Left colon (tissue), 2 donors: ENCODE measurements at regions not wholly inside any gene's neighbourhood (a gene's known extent, or its start where the extent isn't known, plus 50 kb on each side); places are given as distances from the start of the nearest gene placed in this dataset.

ENCODE experiments used
- ATAC-seq: fragments of 200-7000 bp; cut with Tn5 transposase; one replicate; pipeline ENCODE4 v1.9.1; 2020; ENCODE audit warnings: mild to moderate bottlenecking, moderate library complexity
- DNase-seq, 2 donors: peaks; one replicate each; pipeline ENCODE4 v3.0.0-alpha.2; 2020
- intact Hi-C, 2 donors: fragments of 100-400 bp; cut with DNase I in 1 of 2; cut with micrococcal nuclease in 1 of 2; formaldehyde crosslinking; loops; one replicate each; pipeline versions ENCODE4 v1.11.2 to v1.14.0; 2022; cut with DNase I, micrococcal nuclease
- donor health status: DM: no; HTN: no; CAD: no.
- donor health status: DM: yes; HTN: yes; CAD: no.

DNA sequence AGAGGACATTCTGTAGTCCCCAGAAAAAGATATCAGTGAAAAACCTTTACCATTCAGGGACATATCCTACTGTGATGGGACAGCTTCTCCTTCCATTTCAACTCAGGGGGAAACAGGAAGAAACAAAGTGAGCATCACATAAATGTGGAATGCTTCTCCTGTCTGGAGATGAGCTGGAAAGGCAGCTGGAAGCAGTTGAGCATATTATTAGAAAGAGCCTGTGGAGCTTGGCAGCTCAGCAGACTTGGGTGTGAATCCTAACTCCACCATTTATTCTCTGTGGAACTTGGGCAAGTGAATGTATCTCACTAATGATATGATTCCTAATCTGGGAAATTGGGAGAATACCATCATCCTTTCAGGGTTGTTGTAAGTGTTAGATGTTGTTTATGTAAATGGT lies 232.1 kb upstream of the F9 start:
- ATAC-seq (no peak), DNase-seq (no peak)
- intact Hi-C loops: no loop called here

DNA sequence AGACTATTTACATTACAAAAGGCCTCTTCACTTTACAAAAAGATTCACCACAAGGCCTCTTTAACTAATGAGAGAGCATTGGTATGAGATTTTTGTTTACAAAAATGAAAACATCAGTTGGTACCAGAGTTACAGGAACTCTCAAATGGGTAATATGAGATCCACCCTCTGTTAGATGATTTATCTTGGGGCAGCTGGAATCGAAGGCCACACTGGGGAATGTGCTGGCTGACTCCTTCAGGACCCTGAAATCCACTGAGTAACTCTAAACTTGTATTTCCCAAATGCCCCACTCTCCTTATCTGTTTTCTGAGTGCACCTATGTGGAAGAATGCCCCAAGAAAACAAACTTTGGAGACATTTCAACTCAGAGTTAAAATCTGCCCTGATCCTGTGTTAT lies 232.9 kb upstream of the F9 start:
- intact Hi-C loops: no loop called here
- ATAC-seq (no peak), DNase-seq (no peak)

DNA sequence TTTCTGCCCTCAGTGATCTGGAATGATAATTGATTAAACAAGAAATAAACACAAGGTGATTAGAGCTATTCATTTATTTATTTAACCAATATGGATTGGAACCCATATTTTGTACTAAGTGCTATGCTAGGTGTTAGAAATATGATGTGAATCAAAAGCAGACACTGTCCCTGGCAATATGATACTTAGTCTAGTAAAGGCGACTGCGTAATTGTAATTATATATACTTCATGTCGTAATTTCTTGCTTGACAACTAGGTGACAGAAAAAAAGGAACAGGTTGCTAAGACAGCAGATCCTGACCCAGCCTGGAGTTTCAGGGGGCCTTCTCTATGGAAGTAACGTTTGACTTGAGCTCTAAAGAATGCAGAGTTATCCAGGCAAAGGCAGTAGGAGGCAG lies 236.5 kb upstream of the F9 start:
- DNase-seq: no peak
- no peak for ATAC-seq
- intact Hi-C loops: no loop called here

DNA sequence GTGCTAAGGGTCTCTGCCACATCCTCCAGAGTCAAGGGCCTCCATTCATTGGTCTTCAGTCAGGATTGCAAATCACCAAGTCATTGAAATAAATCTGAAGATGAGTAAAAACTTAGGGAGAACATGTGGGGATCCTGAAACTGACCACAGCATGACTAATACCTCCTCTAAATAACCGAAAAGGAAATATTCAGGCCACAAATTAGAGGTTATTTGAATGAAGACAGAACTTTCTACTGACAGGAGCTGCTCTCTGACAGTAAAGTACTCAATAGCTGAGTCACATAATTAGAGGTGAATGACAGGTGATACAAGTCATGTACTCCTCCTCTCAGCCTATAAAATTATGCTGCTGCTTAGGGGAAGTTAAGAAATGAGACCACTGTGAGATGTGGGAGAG lies 240.2 kb upstream of the F9 start:
- intact Hi-C loops: no loop called here
- DNase-seq (no peak), ATAC-seq (no peak)

DNA sequence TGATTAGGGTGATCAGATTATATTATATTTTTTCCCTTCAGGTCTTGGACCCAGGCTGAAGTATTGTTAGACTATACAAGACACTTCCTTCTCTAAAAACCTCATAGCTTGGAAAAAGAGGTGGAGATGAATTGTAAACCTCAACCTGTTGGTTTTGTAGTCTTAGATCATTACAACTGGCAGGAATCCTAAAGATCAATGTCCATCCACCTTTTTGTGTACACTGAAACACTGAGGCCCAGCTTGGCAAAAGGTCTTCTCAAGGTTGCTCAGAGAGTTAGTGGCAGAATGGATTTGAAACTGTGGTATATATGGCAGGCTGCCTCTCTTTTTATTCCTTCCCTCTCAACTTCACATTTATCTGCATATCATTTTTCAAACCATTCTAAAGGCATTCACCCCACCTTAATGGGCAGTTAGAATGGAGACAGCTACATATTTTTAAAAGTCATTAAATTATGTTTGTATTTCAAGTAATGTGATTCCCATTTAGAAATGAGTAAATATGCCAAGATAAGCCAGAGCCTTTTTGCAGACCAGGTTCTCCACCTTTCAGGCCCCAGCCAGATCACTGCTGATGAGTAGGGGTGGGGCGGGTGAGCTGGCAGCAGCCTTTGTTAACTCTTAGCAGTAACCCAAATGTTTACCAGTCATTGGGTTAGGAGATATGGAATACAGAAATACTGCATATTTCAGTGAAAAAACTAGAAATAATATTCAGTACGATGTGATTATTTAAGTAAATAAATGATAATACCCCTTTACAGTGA lies 243.2 kb upstream of the F9 start:
- DNase-seq (peak; percentile 32 to 36), ATAC-seq (peak; percentile 91)
- intact Hi-C loops: no loop called here

DNA sequence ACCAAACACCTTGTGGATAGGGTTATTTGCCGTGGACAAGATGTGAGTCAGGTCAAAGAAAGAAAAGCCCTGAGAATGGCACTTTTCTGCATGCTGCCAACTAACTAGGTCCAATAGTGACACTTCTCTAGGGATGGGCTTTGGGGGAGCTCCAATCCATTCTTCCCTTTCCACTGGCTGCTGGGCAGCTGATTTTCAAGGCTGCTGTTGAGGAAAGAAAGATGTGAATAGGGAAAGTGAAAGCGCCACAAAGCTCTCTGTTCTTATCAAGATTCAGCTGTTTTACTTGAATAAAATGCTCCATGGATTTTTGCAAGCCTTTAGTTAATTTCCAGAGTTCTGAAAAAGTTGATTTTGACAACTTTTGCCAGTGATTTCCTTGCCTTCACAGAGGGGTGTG lies 244.2 kb upstream of the F9 start:
- intact Hi-C loops: no loop called here
- DNase-seq (no peak), ATAC-seq (no peak)

DNA sequence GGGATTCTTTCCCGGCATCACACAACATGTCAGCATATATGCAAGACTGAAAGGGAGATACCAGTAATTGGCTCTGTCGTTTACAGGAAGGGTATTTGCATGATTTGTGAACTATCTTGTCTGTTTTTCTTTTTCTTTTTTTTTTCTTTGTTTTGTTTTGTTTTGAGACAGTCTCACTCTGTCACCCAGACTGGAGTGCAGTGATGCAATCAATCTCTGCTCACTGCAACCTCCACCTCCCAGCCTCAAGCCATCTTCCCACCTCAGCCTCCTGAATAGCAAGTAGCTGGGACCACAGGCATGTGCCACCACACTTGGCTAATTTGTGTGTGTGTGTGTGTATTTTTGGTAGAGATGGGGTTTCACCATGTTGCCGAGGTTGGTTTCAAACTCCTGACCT lies 262.7 kb upstream of the F9 start:
- DNase-seq (no peak), ATAC-seq (no peak)
- intact Hi-C loops: no loop called here

DNA sequence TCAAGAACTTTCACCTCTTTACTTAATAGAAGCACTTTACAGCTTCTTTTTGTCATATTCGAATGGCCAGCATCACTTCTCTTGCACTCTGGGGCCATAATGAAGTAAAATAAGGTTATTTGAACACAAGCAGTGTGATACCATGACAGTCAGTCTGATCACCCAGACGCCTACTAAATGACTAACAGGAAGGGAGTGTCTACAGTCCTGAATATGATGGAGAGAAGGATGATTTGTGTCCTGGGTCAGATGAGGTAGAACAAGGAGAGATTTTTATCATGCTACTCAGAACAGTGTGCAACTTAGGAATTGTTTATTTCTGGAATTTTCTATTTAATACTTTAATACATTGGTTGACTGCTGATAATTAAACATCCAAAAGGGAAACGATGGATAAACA lies 284.2 kb upstream of the F9 start:
- intact Hi-C loops: no loop called here
- ATAC-seq (no peak), DNase-seq (no peak)

DNA sequence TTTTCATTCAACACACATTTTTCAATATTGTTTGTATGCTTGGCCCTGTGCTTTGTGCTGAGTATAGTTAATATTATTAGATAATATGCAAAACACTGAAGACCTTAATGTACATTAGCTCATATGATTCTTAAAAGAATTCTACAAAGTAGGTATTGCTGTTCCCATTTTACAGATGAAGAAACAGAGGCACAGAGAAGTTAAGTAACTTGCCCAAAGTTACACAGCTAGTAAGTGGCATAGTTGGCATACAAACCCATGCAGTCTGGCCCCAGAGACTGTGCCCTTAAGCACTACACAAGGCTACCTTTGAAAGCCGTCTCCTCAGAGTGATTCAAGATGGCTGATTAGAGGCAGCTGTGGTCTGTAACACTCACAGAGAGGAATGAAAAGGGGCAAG lies 293.4 kb upstream of the F9 start:
- no peak for ATAC-seq
- intact Hi-C loops: no loop called here
- DNase-seq: no peak

DNA sequence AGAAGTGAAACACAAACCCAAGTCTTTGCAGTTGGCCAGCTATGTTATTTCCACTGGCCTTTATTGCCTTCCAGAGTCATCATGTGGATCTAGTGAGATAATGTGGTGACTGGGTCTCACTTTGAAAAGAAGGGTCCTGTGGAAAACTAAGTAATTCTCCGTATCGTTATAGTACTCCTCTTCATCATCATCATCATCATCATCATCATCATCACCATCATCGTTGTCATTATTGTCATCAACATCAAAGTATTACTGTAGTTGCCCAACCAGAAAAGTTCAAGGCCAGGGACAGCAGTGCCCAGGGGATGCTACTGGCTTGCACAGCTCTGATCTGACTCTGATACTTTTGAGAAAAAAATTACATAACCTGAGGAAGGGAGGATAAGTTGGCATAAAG lies 295.6 kb upstream of the F9 start:
- ATAC-seq: no peak

DNA sequence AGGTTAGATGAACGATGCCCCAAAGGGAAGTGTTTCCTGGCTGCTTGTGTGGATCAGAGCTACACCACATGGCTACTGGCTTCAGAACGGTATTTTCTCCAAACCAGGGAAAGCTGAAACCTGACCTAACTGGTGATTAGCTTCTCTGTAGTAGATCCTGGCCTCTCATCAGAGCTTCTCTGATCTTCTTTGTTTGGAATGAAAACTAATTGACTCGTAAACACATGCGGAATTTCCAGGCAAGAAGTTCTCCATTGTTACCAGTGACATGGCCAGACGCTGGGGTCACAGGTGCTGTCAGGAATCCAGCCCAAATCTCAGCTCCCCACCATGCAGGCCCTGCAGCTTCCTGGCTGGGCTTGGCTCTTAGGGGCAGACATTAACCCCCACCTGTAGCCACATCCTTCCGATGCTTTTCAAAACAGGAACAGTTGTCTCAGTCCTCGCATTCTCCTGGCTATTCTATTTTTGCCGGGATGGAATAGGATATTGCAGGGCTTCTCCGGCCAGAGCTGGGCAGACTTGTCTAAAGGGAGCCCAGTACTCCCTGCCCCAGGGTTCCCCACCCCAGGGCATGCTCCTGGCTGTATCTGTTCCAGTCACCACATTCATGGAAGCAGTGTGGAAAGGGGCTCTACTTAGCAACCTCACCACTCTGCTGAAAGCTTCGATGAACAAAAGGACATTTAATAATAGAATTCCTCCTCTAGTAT lies 305.4 kb upstream of the F9 start:
- no peak for ATAC-seq
- intact Hi-C loops: no loop called here

More for the DNA sequence above, 295.6 kb upstream of the F9 start:
- intact Hi-C loops: no loop called here
- no peak for DNase-seq

DNA sequence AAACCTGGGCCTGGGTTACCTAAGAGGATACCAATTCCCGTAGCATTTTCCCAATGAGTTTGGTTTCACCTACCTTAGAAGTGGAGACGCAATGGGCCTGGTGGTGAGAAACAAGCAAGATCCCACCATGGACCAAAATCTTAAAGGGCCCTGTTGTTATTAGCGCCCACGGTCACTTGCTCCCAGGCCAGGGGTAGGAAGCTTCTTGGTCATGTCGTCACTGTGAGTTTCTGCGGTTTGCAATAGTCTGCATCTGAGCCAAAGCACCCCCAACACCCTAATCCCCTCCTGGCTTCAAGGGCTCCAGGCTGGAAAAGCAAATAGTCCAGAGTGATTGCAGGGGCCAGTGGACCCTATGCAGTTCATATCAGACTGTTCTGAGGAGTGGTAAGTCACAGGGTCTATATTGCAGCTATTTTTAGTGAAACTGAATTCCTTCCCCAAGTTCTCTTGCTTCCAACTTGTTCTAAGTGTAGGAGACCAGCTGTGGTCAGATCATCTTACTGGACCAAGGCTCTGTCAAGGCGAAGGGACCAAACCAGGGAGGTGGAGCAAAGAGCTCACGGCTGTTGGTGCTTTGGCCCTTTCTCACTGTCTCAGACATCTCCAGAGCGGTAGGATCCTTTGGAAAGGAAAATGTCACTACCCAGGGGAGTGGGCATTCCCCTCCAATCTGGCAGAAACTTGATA lies 307.9 kb upstream of the F9 start:
- intact Hi-C loops: no loop called here
- DNase-seq (no peak), ATAC-seq (no peak)

More for the DNA sequence above, 305.4 kb upstream of the F9 start:
- no peak for DNase-seq

DNA sequence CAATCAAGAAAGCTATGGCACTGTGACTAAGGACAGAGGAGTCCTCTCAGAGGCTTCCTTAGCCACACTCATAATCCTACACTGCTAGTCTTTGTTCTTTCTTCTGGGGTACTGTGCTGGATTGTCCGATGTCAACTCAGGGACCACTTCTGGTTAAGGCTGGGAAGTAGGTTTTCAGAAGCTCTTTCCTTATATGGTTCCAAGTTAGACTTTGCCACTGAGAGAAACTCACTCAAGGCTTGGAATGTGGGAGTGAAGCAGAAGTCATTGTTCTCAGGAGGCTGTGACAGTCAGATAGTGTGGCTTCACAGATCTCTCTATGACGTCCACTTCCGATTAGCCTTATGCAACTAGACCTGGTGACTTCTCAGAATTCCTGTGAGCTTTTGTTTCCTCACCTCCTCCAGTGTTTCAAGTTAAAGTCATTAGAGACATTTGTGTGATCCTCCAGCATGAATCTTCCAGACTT lies 317.3 kb upstream of the F9 start:
- no peak for DNase-seq
- intact Hi-C loops: no loop called here
- no peak for ATAC-seq

DNA sequence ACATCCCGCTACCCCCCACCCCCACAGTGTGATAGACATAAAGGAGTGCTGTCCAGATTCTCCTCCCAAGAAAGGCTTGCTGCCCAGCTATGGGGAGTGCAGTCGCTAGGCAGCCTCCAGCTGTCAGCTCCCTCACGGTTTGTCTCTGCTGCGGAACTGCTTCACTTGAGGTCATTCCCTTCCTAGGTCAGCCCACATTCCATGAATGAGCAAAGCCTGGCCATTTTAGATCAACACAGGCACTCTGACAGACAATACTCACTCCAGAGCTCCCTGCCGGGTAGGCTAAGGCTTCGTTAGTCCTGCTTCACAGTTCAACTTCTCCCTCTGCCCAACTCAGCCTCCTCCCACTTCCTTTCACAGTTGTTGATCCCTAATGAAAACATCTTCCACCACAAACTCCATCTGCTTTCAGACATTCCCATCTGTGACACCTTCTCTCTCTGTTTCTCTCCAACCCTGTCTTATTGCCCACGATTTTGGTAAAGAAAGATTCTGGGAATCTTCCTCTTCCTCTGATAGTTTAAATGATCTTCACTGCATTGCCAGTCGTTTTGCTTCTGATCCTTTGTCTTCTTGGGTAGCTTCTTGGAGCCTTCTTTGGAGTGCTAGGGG lies 318.9 kb upstream of the F9 start:
- intact Hi-C loops: no loop called here
- DNase-seq (no peak), ATAC-seq (no peak)

DNA sequence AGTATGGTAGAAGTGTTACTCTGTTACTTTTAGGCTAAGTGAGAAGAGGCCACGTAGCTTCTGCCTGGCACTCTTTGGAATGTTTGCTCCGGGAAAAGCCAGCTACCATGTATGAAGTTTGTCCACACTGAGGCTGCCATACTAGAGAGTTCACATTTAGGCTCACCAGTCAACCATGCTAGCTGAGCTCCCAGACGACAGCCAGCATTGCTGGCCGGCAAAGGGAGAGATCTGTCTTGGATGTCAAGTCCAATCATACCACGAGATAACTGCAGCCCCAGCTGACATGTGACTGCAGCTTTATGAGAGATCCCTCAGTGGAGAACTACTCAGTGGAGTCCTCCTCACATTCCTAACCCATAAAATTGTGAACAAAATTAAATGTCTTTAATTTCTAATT lies 321.2 kb upstream of the F9 start:
- ATAC-seq (no peak), DNase-seq (no peak)
- intact Hi-C loops: no loop called here

DNA sequence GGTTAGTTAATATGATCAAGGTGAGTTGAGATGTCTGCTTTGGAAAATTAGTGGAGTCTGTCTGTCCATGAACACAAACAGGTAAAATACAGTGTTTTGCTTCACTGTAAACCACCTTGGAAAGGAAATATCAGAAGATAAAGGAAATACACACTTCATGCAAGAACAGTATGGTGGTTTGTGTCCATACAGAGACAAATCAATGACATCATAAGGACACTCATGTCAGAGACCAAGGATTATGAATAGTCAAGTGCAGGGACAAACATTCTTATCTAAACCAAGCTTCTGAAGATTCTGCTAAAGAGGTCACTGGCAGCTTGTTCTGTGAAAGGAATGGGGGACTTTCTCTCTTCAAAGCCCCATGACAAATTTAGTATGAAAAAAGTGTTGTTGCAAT lies 322.9 kb upstream of the F9 start:
- ATAC-seq: no peak
- intact Hi-C loops: no loop called here
- no peak for DNase-seq

DNA sequence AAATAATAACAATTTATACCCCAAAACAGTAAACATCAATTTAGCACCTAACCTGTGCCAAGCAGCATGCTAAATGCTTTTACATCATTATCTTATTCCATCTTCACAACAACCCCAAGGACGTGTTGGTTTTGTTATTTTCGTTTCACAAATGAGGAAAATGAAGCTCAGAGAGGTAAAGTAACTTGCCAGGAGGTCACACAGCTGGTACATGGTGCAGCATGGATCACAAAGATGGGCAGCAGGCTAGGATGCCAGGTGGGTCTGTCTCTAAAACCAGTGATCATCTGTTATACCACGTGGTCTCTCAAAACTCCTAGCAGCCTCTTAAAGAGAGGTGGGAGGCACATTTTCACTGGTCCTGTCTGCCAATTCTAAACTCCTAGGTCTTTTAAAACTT lies 323.6 kb upstream of the F9 start:
- ATAC-seq (no peak), DNase-seq (no peak)
- intact Hi-C loops: no loop called here

DNA sequence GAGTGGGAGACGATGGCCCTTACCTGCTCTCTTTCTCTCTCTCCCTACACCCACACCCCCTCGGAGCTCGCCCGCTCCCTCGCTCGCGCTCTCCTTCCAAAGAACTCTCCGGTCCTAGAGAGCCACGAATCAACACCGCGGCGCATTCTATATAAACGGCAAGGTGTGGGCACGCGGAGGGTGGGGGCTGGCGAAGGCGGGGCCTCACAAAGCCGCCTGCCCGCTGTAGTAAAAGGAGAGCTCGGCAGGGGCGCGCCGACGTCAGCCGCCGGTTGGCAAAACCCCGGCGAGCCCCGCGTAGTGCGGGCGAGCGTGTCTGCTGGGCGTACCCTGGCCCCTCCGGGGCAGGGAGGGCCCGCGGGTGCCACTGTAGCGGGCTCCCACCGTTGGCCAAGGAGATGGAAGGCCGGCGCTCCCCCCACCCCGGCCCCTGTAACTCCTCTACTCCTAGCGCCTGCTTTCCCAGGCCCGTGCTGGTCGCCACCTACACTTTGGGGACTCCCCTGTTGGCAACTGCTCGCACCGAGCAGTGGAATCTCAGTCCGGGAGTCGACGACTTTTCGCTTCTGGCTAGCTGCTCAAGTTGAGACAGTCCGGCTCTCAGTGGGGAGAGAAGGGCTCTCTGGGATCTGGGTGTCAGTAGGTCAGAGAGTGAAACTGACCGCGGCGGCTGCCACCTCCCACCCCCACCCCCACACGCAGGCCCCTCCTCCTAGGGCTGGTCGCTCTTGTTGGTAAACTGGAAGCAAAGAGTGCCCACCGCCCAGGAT lies 325.5 kb upstream of the F9 start:
- DNase-seq: peak; percentile 27 to 29
- intact Hi-C loops: no loop called here
- peak; percentile 71 for ATAC-seq

DNA sequence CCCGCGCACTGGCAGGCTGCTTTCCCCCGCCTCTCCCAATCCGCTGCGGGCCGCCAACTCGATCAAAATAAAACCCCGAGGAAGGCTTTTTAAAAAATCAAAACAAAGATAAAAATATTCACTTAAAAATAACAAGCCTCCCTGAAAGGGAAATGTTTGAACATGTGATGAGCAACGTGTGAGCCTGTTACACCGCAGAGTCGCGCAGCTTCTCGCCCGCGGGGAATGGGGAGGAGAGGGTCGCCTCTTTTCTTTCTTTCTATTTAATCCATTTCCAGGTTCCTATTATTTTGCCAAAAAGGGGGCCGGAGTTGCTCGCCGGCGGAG lies 326.0 kb upstream of the F9 start:
- intact Hi-C loops: no loop called here
- ATAC-seq: no peak
- no peak for DNase-seq
